ENCODE measurements at regions not wholly inside any gene's neighbourhood (a gene's known extent, or its start where the extent isn't known, plus 50 kb on each side); places are given as distances from the start of the nearest gene placed in this dataset.
A peak's percentile ranks its signal among the peaks of the same experiment; 100 is the strongest.

DNA sequence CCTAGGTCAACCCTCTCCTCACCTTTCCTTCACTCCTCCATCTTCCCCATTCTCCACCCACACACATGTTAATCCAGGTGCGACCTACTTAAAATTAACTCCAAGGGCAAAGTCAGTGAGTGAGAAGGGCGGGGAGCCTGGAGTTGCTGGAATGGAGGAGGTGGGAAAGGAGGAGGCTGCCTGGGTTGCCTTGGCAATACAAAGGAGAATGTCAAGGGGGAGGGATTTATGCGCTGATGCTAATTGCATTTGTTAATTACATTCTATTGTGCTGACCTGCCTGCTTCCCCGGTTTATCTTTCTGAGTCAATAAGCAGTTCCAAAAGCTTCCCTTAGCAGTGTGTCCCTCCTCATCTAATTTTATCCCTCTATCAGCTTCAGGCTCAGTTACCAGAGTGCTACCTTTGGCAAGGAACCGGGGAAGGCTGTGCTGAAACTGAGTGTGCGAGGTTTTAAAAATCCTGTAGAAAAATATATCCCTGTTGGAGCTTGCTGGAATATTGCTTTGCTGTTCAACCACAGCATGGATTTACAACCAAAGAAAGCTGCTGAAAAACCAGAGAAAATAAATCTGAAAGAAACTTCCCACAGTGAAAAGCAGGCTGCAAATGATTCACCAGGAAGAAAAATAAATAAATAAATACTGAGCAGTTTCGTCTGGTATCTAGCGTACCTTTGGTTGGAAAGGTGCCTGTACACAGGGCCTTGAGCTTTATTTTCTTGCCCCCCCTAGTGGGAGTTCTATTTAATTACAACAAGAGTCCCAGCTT lies 113.2 kb upstream of the DGKB start:
- no peak for TF ChIP-seq POLR2A (IDR thresholded peaks at IDR 0.05)
- TF ChIP-seq EP300 (IDR thresholded peaks at IDR 0.05) = no peak
- TF ChIP-seq, protein P1, sequence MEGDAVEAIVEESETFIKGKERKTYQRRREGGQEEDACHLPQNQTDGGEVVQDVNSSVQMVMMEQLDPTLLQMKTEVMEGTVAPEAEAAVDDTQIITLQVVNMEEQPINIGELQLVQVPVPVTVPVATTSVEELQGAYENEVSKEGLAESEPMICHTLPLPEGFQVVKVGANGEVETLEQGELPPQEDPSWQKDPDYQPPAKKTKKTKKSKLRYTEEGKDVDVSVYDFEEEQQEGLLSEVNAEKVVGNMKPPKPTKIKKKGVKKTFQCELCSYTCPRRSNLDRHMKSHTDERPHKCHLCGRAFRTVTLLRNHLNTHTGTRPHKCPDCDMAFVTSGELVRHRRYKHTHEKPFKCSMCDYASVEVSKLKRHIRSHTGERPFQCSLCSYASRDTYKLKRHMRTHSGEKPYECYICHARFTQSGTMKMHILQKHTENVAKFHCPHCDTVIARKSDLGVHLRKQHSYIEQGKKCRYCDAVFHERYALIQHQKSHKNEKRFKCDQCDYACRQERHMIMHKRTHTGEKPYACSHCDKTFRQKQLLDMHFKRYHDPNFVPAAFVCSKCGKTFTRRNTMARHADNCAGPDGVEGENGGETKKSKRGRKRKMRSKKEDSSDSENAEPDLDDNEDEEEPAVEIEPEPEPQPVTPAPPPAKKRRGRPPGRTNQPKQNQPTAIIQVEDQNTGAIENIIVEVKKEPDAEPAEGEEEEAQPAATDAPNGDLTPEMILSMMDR (IDR thresholded peaks at IDR 0.05) = peak in 4 of 7 experiments; percentile 33 to 50 (median 43)
- no peak for TF ChIP-seq POLR2AphosphoS5 (IDR thresholded peaks at IDR 0.05)
